MM.1S (cell line): ENCODE measurements at regions not wholly inside any gene's neighbourhood (a gene's known extent, or its start where the extent isn't known, plus 50 kb on each side); places are given as distances from the start of the nearest gene placed in this dataset.
"Not testable (repeated sequence)": the region's sequence is repeated elsewhere in the genome, so short reads cannot be mapped to it uniquely, and the experiment has no call there.

Source experiments
- DNase-seq: peaks from one replicate; pipeline ENCODE4 v3.0.0-alpha.2; 2015
- H2AFZ ChIP-seq: fragments of 300-600 bp; sonication (generic); 2 replicates; pipeline ENCODE4 v1.6.0; 2016; ENCODE audit warnings: antibody characterized with exemption, low read length
- H3F3A ChIP-seq: fragments of 300-600 bp; sonication (generic); 2 replicates; pipeline ENCODE4 v1.6.1; 2016; ENCODE audit warnings: mild to moderate bottlenecking, antibody characterized with exemption, low read length, moderate library complexity, mixed read lengths; ENCODE audit not compliant: insufficient read depth
- H3K27ac ChIP-seq: fragments of 300-600 bp; sonication (generic); 2 replicates; pipeline ENCODE4 v1.5.1; 2016; ENCODE audit warnings: mild to moderate bottlenecking, low read length
- H3K27me3 ChIP-seq: fragments of 300-600 bp; sonication (generic); replicated peaks from 2 replicates; pipeline ENCODE4 v1.6.0; 2016; ENCODE audit warnings: low read length; ENCODE audit not compliant: insufficient read depth
- H3K36me3 ChIP-seq: fragments of 300-600 bp; sonication (generic); replicated peaks from 2 replicates; pipeline ENCODE4 v1.6.1; 2016; ENCODE audit warnings: mild to moderate bottlenecking, low read length, mixed read lengths; ENCODE audit not compliant: insufficient read depth
- H3K4me1 ChIP-seq: fragments of 300-600 bp; sonication (generic); 2 replicates; pipeline ENCODE4 v1.6.1; 2016; ENCODE audit warnings: low read length, mixed read lengths
- H3K4me2 ChIP-seq: fragments of 300-600 bp; sonication (generic); 2 replicates; pipeline ENCODE4 v1.6.0; 2016; ENCODE audit warnings: low read depth, low read length
- H3K4me3 ChIP-seq: fragments of 300-600 bp; sonication (generic); 2 replicates; pipeline ENCODE4 v1.5.1; 2016; ENCODE audit warnings: low read length, mixed read lengths
- H3K79me2 ChIP-seq: fragments of 300-600 bp; sonication (generic); 2 replicates; pipeline ENCODE4 v1.6.1; 2016; ENCODE audit warnings: mixed run types, low read length, mixed read lengths
- H3K9ac ChIP-seq: fragments of 300-600 bp; sonication (generic); 2 replicates; pipeline ENCODE4 v1.6.1; 2016; ENCODE audit warnings: low read length, mixed read lengths
- H3K9me2 ChIP-seq: fragments of 300-600 bp; sonication (generic); replicated peaks from 2 replicates; pipeline ENCODE4 v1.6.1; 2016; ENCODE audit warnings: mild to moderate bottlenecking, low read length, mixed read lengths; ENCODE audit not compliant: insufficient read depth
- H3K9me3 ChIP-seq: fragments of 300-600 bp; sonication (generic); replicated peaks from 2 replicates; pipeline ENCODE4 v1.6.1; 2016; ENCODE audit warnings: mild to moderate bottlenecking, low read length, mixed read lengths; ENCODE audit not compliant: insufficient read depth
- H4K20me1 ChIP-seq: fragments of 300-600 bp; sonication (generic); 2 replicates; pipeline ENCODE4 v1.6.1; 2016; ENCODE audit warnings: mild to moderate bottlenecking, low read length, moderate library complexity, mixed read lengths; ENCODE audit not compliant: insufficient read depth
- CTCF ChIP-seq: fragments of 300-600 bp; sonication (generic); IDR thresholded peaks from 2 replicates; pipeline ENCODE4 v1.5.1; 2016; ENCODE audit warnings: antibody characterized with exemption, low read length, mixed read lengths
- EZH2 ChIP-seq: fragments of 300-600 bp; sonication (generic); optimal IDR thresholded peaks from 2 replicates; pipeline ENCODE3; 2017; ENCODE audit warnings: low read depth, mild to moderate bottlenecking, antibody characterized with exemption, low read length, mixed read lengths
- EZH2phosphoT487 ChIP-seq: fragments of 300-600 bp; sonication (generic); IDR thresholded peaks from 2 replicates; pipeline ENCODE4 v1.6.1; 2018; ENCODE audit warnings: antibody characterized with exemption, low read length

GRCh38 chr14:83714151-83714550, 1815.8 kb upstream of the FLRT2 start:
- Histone ChIP-seq H3F3A (no peaks in the 10 kb centered on the region), H3K4me1 (no peaks in the 10 kb centered on the region), H4K20me1 (no peaks in the 10 kb centered on the region), H3K9ac (no peak overlapping the region), H3K9me2 (no peaks in the 10 kb centered on the region), H2AFZ (no peak overlapping the region), H3K27me3 (no peaks in the 10 kb centered on the region), H3K27ac (no peak overlapping the region), H3K36me3 (no peaks in the 10 kb centered on the region), H3K9me3 (no peaks in the 10 kb centered on the region), H3K4me3 (no peak overlapping the region), H3K4me2 (no peak overlapping the region), H3K79me2 (no peaks in the 10 kb centered on the region)
- TF ChIP-seq EZH2 = no peak
- TF ChIP-seq CTCF = no peak
- no peak for TF ChIP-seq EZH2phosphoT487
- no peak for DNase-seq

GRCh38 chr14:83719435-83719834, 1810.5 kb upstream of the FLRT2 start:
- H4K20me1 ChIP-seq, DNase-seq, H3K4me1 ChIP-seq, H3K9me2 ChIP-seq, H3K27me3 ChIP-seq, H3K36me3 ChIP-seq, H3F3A ChIP-seq, H3K9me3 ChIP-seq, H3K4me2 ChIP-seq, H3K4me3 ChIP-seq, H3K27ac ChIP-seq, H2AFZ ChIP-seq, H3K9ac ChIP-seq, H3K79me2 ChIP-seq: not testable (repeated sequence)

GRCh38 chr14:83733670-83734069, 1796.3 kb upstream of the FLRT2 start:
- H3K4me1 ChIP-seq = no peaks in the 10 kb centered on the region
- no peaks in the 10 kb centered on the region for H3K27me3 ChIP-seq
- no peak overlapping the region for H3K4me3 ChIP-seq
- H3K4me2 ChIP-seq = no peak overlapping the region
- no peak for DNase-seq
- no peak overlapping the region for H2AFZ ChIP-seq
- no peak overlapping the region for H3K9ac ChIP-seq
- H3K79me2 ChIP-seq = no peaks in the 10 kb centered on the region
- no peaks in the 10 kb centered on the region for H3F3A ChIP-seq
- TF ChIP-seq CTCF (no peak), EZH2phosphoT487 (no peak), EZH2 (no peak)
- no peaks in the 10 kb centered on the region for H3K9me2 ChIP-seq
- H4K20me1 ChIP-seq = no peaks in the 10 kb centered on the region
- no peaks in the 10 kb centered on the region for H3K9me3 ChIP-seq
- no peaks in the 10 kb centered on the region for H3K36me3 ChIP-seq
- H3K27ac ChIP-seq = no peak overlapping the region

- H3K4me2 ChIP-seq = no peak overlapping the region
- no peaks in the 10 kb centered on the region for H4K20me1 ChIP-seq
- no peaks in the 10 kb centered on the region for H3K36me3 ChIP-seq
- H3K27ac ChIP-seq = no peak overlapping the region
- H3K9me3 ChIP-seq = no peaks in the 10 kb centered on the region
- no peaks in the 10 kb centered on the region for H3K4me1 ChIP-seq
- no peak for DNase-seq
- TF ChIP-seq CTCF (no peak), EZH2phosphoT487 (no peak), EZH2 (no peak)
- no peak overlapping the region for H2AFZ ChIP-seq
- no peaks in the 10 kb centered on the region for H3K27me3 ChIP-seq
- no peaks in the 10 kb centered on the region for H3K9me2 ChIP-seq
- no peaks in the 10 kb centered on the region for H3F3A ChIP-seq
- no peak overlapping the region for H3K9ac ChIP-seq
- H3K4me3 ChIP-seq = no peak overlapping the region
- H3K79me2 ChIP-seq = no peaks in the 10 kb centered on the region
These were observed 1795.5 kb upstream of the FLRT2 start for GRCh38 chr14:83734431-83734830.
